22Rv1 (cell line): ENCODE measurements at regions not wholly inside any gene's neighbourhood (a gene's known extent, or its start where the extent isn't known, plus 50 kb on each side); places are given as distances from the start of the nearest gene placed in this dataset.

Experiments
- CTCF ChIP-seq: fragments of 450-650 bp; IDR thresholded peaks from 2 replicates; pipeline ENCODE4 v1.5.1; 2017; ENCODE audit warnings: mild to moderate bottlenecking
- ZFX ChIP-seq: fragments of 450-650 bp; IDR thresholded peaks from 2 replicates; pipeline ENCODE4 v1.6.1; 2017; ENCODE audit warnings: antibody characterized with exemption, borderline replicate concordance

- TF ChIP-seq CTCF = no peak
- no peak for TF ChIP-seq ZFX
Measured at GRCh38 chr16:76816475-76816874, 374.5 kb upstream of the MON1B start.
